ENCODE measurements at regions not wholly inside any gene's neighbourhood (a gene's known extent, or its start where the extent isn't known, plus 50 kb on each side); places are given as distances from the start of the nearest gene placed in this dataset.
"Not testable (repeated sequence)": the region's sequence is repeated elsewhere in the genome, so short reads cannot be mapped to it uniquely, and the experiment has no call there.

GRCh38 chr3:21892104-21892503 is 141.1 kb upstream of the ZNF385D start:
- intact Hi-C loops (cut with DNase I) = loop anchor here (5.0 to 10.0 kb wide), 2 partner anchors 140 to 1547 kb away; partner anchors contain the start of gene ZNF385D (in 1 of the 2)
- no peak for DNase-seq
- ATAC-seq = no peak

- peak in 1 of 2 donors; percentile 25 for ATAC-seq
- intact Hi-C loops (cut with DNase I) = loop anchor here (5.0 to 10.0 kb wide), 2 partner anchors 141 to 1548 kb away; partner anchors contain the start of gene ZNF385D (in 1 of the 2)
- no peak for DNase-seq
Observed at GRCh38 chr3:21893242-21893641, 142.2 kb upstream of the ZNF385D start.

- intact Hi-C loops (cut with DNase I) = loop anchor here (2.0 to 10.0 kb wide), 3 partner anchors 142 to 1550 kb away; partner anchors contain the start of gene ZNF385D (in 1 of the 2)
- DNase-seq = no peak
- ATAC-seq = no peak
Observed at GRCh38 chr3:21894459-21895340, 143.7 kb upstream of the ZNF385D start.

- intact Hi-C loops (cut with DNase I) = loop anchor here in 1 of 2 donors (10.0 kb wide), 1 partner anchor 1554 kb away; no protein-coding TSS in a partner anchor
- ATAC-seq = no peak
Observed at GRCh38 chr3:21898316-21898715, 147.3 kb upstream of the ZNF385D start.

GRCh38 chr3:21901484-21901883 is 150.5 kb upstream of the ZNF385D start:
- DNase-seq (no peak), ATAC-seq (no peak)
- intact Hi-C loops (cut with DNase I) = no loop called here

More at GRCh38 chr3:21898316-21898715, 147.3 kb upstream of the ZNF385D start:
- no peak for DNase-seq

GRCh38 chr3:21902956-21903355 is 151.9 kb upstream of the ZNF385D start:
- ATAC-seq (no peak), DNase-seq (no peak)
- intact Hi-C loops (cut with DNase I) = no loop called here

GRCh38 chr3:21909096-21909495 is 158.1 kb upstream of the ZNF385D start:
- DNase-seq (no peak), ATAC-seq (no peak)
- intact Hi-C loops (cut with DNase I) = no loop called here

- ATAC-seq = no peak
- DNase-seq = no peak
- intact Hi-C loops (cut with DNase I) = no loop called here
Observed at GRCh38 chr3:21912711-21913110, 161.7 kb upstream of the ZNF385D start.

GRCh38 chr3:21913791-21914190 is 162.8 kb upstream of the ZNF385D start:
- ATAC-seq = no peak
- no peak for DNase-seq
- intact Hi-C loops (cut with DNase I) = no loop called here

- ATAC-seq = no peak
- no peak for DNase-seq
- intact Hi-C loops (cut with DNase I) = no loop called here
Observed at GRCh38 chr3:21914451-21914850, 163.4 kb upstream of the ZNF385D start.

GRCh38 chr3:21919383-21919782 is 168.4 kb upstream of the ZNF385D start:
- intact Hi-C loops (cut with DNase I) = no loop called here
- ATAC-seq (peak in 1 of 2 donors; percentile 18), DNase-seq (no peak)

- peak in 1 of 2 donors; percentile 93 for ATAC-seq
Observed at GRCh38 chr3:21920421-21920861, 169.4 kb upstream of the ZNF385D start.

GRCh38 chr3:21923156-21923555 is 172.1 kb upstream of the ZNF385D start:
- intact Hi-C loops (cut with DNase I); DNase-seq: not testable (repeated sequence)

More at GRCh38 chr3:21920421-21920861, 169.4 kb upstream of the ZNF385D start:
- intact Hi-C loops (cut with DNase I) = no loop called here
- DNase-seq = no peak

GRCh38 chr3:21927261-21927660 is 176.3 kb upstream of the ZNF385D start:
- ATAC-seq = no peak
- no peak for DNase-seq
- intact Hi-C loops (cut with DNase I) = no loop called here

More at GRCh38 chr3:21923156-21923555, 172.1 kb upstream of the ZNF385D start:
- ATAC-seq = not testable (repeated sequence)

GRCh38 chr3:21934591-21934990 is 183.6 kb upstream of the ZNF385D start:
- no peak for DNase-seq

GRCh38 chr3:21936207-21936606 is 185.2 kb upstream of the ZNF385D start:
- intact Hi-C loops (cut with DNase I) = no loop called here
- no peak for DNase-seq
- ATAC-seq = no peak

More at GRCh38 chr3:21934591-21934990, 183.6 kb upstream of the ZNF385D start:
- ATAC-seq = no peak
- intact Hi-C loops (cut with DNase I) = no loop called here

GRCh38 chr3:21938267-21938681 is 187.3 kb upstream of the ZNF385D start:
- ATAC-seq (no peak), DNase-seq (no peak)
- intact Hi-C loops (cut with DNase I) = no loop called here

- intact Hi-C loops (cut with DNase I) = no loop called here
- ATAC-seq (no peak), DNase-seq (no peak)
Observed at GRCh38 chr3:21942328-21942727, 191.3 kb upstream of the ZNF385D start.

- no peak for ATAC-seq
- intact Hi-C loops (cut with DNase I) = no loop called here
- DNase-seq = no peak
Observed at GRCh38 chr3:21944251-21944650, 193.2 kb upstream of the ZNF385D start.

GRCh38 chr3:21952856-21953255 is 201.8 kb upstream of the ZNF385D start:
- intact Hi-C loops (cut with DNase I) = no loop called here
- DNase-seq (no peak), ATAC-seq (no peak)
